GM06990 (cell line): ENCODE measurements at regions not wholly inside any gene's neighbourhood (a gene's known extent, or its start where the extent isn't known, plus 50 kb on each side); places are given as distances from the start of the nearest gene placed in this dataset.
"Not testable (repeated sequence)": the region's sequence is repeated elsewhere in the genome, so short reads cannot be mapped to it uniquely, and the experiment has no call there.

Source experiments
- DNase-seq: peaks from one replicate; pipeline ENCODE4 v3.0.0-alpha.2; 2011; ENCODE audit not compliant: insufficient read length; ENCODE audit errors: extremely low read depth
- H3K27me3 ChIP-seq: replicated peaks from 2 replicates; pipeline ENCODE4 v1.6.0; 2011; ENCODE audit warnings: low read length; ENCODE audit not compliant: control insufficient read depth, insufficient read depth
- H3K36me3 ChIP-seq: 2 replicates; pipeline ENCODE4 v1.5.1; 2011; ENCODE audit warnings: low read length; ENCODE audit not compliant: control insufficient read depth, insufficient read depth
- H3K4me3 ChIP-seq: replicated peaks from 2 replicates; pipeline ENCODE4 v1.5.1; 2011; ENCODE audit warnings: low read depth, mild to moderate bottlenecking, control low read depth, low read length
- CTCF ChIP-seq: IDR thresholded peaks from 2 replicates; pipeline ENCODE4 v1.5.1; 2011; ENCODE audit warnings: low read length, control low read depth, mild to moderate bottlenecking, inconsistent platforms; ENCODE audit not compliant: insufficient read depth, poor library complexity, severe bottlenecking

- DNase-seq, result no peak
- no peak for TF ChIP-seq CTCF
- no peak overlapping the region for H3K4me3 ChIP-seq
- H3K27me3 ChIP-seq, result no peaks in the 10 kb centered on the region
- H3K36me3 ChIP-seq, result no peaks in the 10 kb centered on the region
Observed at GRCh38 chr12:75628916-75629315, 117.5 kb upstream of the KRR1 start.

GRCh38 chr12:75628511-75628910 lies 117.1 kb upstream of the KRR1 start:
- TF ChIP-seq CTCF, result no peak
- H3K4me3 ChIP-seq, result no peak overlapping the region
- no peaks in the 10 kb centered on the region for H3K27me3 ChIP-seq
- no peak for DNase-seq
- no peaks in the 10 kb centered on the region for H3K36me3 ChIP-seq

- Histone ChIP-seq H3K27me3 (no peaks in the 10 kb centered on the region), H3K36me3 (no peaks in the 10 kb centered on the region), H3K4me3 (no peak overlapping the region)
- DNase-seq, result no peak
- TF ChIP-seq CTCF, result no peak
Observed at GRCh38 chr12:75623631-75624154, 112.3 kb upstream of the KRR1 start.

GRCh38 chr12:75622492-75622891 lies 111.1 kb upstream of the KRR1 start:
- no peak for TF ChIP-seq CTCF
- Histone ChIP-seq H3K27me3 (no peaks in the 10 kb centered on the region), H3K4me3 (no peak overlapping the region), H3K36me3 (no peaks in the 10 kb centered on the region)
- no peak for DNase-seq

GRCh38 chr12:75614396-75614795 lies 103.0 kb upstream of the KRR1 start:
- H3K27me3 ChIP-seq, H3K36me3 ChIP-seq, DNase-seq, H3K4me3 ChIP-seq: not testable (repeated sequence)

GRCh38 chr12:75613981-75614380 lies 102.6 kb upstream of the KRR1 start:
- no peak overlapping the region for H3K4me3 ChIP-seq
- H3K36me3 ChIP-seq, result no peaks in the 10 kb centered on the region
- no peaks in the 10 kb centered on the region for H3K27me3 ChIP-seq
- DNase-seq, result no peak
- TF ChIP-seq CTCF, result no peak
